HepG2 (cell line): ENCODE measurements at regions not wholly inside any gene's neighbourhood (a gene's known extent, or its start where the extent isn't known, plus 50 kb on each side); places are given as distances from the start of the nearest gene placed in this dataset.
A peak's percentile ranks its signal among the peaks of the same experiment; 100 is the strongest.

ENCODE experiments used
- BCL6 ChIP-seq: IDR thresholded peaks from 2 replicates; pipeline ENCODE4 v1.6.1; 2016; ENCODE audit warnings: missing genetic modification reagents, missing compliant biosample characterization
- CBX5 ChIP-seq: sonication (generic); formaldehyde crosslinking; IDR thresholded peaks from 2 replicates; pipeline ENCODE4 v1.4.0; 2020; ENCODE audit warnings: missing genetic modification reagents, borderline replicate concordance
- ETV6 ChIP-seq: sonication (generic); formaldehyde crosslinking; conservative IDR thresholded peaks from 2 replicates; pipeline ENCODE4 v1.4.0; 2020; ENCODE audit warnings: missing genetic modification reagents
- FIP1L1 ChIP-seq: fragments of 200-400 bp; formaldehyde crosslinking; IDR thresholded peaks from 2 replicates; pipeline ENCODE4 v1.6.1; 2018; ENCODE audit warnings: low read depth, mild to moderate bottlenecking, low read length, moderate library complexity, borderline replicate concordance; ENCODE audit not compliant: insufficient read depth
- RBAK ChIP-seq: sonication (generic); formaldehyde crosslinking; IDR thresholded peaks from 2 replicates; pipeline ENCODE4 v1.5.1; 2020; ENCODE audit warnings: mild to moderate bottlenecking, missing genetic modification reagents
- SP140L ChIP-seq: sonication (generic); formaldehyde crosslinking; IDR thresholded peaks from 2 replicates; pipeline ENCODE4 v1.4.0; 2020; ENCODE audit warnings: missing genetic modification reagents, borderline replicate concordance
- ZSCAN9 ChIP-seq: IDR thresholded peaks from 2 replicates; pipeline ENCODE4 v1.6.1; 2016; ENCODE audit warnings: borderline replicate concordance
- TF ChIP-seq, protein P1 (sequence below): sonication (generic); formaldehyde crosslinking; IDR thresholded peaks from 2 replicates; pipeline ENCODE4 v1.4.0; 2020; ENCODE audit warnings: missing genetic modification reagents
- TF ChIP-seq, protein P2 (sequence below): sonication (generic); formaldehyde crosslinking; IDR thresholded peaks from 2 replicates; pipeline ENCODE4 v1.5.1; 2020; ENCODE audit warnings: mild to moderate bottlenecking, missing genetic modification reagents, moderate library complexity
- TF ChIP-seq, protein P3 (sequence below): IDR thresholded peaks from 2 replicates; pipeline ENCODE4 v1.6.1; 2016; ENCODE audit warnings: mild to moderate bottlenecking
- TF ChIP-seq, protein P4 (sequence below): sonication (generic); formaldehyde crosslinking; IDR thresholded peaks from 2 replicates; pipeline ENCODE4 v1.4.0; 2020; ENCODE audit warnings: missing genetic modification reagents, mild to moderate bottlenecking, borderline replicate concordance
- TF ChIP-seq, protein P5 (sequence below): sonication (generic); formaldehyde crosslinking; IDR thresholded peaks from 2 replicates; pipeline ENCODE4 v1.5.0; 2020; ENCODE audit warnings: mild to moderate bottlenecking, missing genetic modification reagents, borderline replicate concordance
- TF ChIP-seq, protein P6 (sequence below): sonication (generic); formaldehyde crosslinking; IDR thresholded peaks from 2 replicates; pipeline ENCODE4 v1.4.0; 2020; ENCODE audit warnings: missing genetic modification reagents
- TF ChIP-seq, protein P7 (sequence below): sonication (generic); formaldehyde crosslinking; conservative IDR thresholded peaks from 2 replicates; pipeline ENCODE4 v1.4.0; 2020; ENCODE audit warnings: missing genetic modification reagents

DNA sequence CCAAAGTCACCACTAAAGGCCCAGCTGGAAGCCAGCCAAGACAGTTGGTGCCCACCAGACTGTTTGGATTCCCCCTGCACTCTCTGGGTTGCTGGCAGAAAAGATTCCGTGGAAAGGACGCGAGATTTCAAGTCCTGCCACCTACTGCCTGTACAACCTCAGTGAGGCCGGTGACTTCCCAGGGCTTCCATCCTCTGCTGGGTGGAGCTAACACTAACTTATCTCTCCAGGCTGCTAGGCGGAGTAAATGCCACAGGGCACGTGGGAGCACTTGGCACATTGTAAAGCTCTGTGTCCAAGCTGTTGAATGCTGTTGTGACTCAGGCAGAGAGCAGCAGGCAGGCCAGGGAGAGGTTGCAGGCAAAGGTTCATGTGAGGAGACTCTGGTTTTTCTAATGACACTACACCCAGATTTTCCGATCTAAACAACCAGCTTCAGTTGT, 50.9 kb upstream of the CDON start (continued):
- no peak for TF ChIP-seq RBAK (CRISPR knock-in tag)
- TF ChIP-seq, protein P1, sequence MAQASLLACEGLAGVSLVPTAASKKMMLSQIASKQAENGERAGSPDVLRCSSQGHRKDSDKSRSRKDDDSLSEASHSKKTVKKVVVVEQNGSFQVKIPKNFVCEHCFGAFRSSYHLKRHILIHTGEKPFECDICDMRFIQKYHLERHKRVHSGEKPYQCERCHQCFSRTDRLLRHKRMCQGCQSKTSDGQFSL, result no peak
- TF ChIP-seq FIP1L1, result no peak
- TF ChIP-seq, protein P2, sequence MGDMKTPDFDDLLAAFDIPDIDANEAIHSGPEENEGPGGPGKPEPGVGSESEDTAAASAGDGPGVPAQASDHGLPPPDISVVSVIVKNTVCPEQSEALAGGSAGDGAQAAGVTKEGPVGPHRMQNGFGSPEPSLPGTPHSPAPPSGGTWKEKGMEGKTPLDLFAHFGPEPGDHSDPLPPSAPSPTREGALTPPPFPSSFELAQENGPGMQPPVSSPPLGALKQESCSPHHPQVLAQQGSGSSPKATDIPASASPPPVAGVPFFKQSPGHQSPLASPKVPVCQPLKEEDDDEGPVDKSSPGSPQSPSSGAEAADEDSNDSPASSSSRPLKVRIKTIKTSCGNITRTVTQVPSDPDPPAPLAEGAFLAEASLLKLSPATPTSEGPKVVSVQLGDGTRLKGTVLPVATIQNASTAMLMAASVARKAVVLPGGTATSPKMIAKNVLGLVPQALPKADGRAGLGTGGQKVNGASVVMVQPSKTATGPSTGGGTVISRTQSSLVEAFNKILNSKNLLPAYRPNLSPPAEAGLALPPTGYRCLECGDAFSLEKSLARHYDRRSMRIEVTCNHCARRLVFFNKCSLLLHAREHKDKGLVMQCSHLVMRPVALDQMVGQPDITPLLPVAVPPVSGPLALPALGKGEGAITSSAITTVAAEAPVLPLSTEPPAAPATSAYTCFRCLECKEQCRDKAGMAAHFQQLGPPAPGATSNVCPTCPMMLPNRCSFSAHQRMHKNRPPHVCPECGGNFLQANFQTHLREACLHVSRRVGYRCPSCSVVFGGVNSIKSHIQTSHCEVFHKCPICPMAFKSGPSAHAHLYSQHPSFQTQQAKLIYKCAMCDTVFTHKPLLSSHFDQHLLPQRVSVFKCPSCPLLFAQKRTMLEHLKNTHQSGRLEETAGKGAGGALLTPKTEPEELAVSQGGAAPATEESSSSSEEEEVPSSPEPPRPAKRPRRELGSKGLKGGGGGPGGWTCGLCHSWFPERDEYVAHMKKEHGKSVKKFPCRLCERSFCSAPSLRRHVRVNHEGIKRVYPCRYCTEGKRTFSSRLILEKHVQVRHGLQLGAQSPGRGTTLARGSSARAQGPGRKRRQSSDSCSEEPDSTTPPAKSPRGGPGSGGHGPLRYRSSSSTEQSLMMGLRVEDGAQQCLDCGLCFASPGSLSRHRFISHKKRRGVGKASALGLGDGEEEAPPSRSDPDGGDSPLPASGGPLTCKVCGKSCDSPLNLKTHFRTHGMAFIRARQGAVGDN, result peak; percentile 50
- TF ChIP-seq ETV6 (CRISPR knock-in tag), result no peak
- 0 out of 2 replicates have a peak, but pooled peaks have one; percentile 10 for TF ChIP-seq BCL6 (CRISPR knock-in tag)
- TF ChIP-seq, protein P3, sequence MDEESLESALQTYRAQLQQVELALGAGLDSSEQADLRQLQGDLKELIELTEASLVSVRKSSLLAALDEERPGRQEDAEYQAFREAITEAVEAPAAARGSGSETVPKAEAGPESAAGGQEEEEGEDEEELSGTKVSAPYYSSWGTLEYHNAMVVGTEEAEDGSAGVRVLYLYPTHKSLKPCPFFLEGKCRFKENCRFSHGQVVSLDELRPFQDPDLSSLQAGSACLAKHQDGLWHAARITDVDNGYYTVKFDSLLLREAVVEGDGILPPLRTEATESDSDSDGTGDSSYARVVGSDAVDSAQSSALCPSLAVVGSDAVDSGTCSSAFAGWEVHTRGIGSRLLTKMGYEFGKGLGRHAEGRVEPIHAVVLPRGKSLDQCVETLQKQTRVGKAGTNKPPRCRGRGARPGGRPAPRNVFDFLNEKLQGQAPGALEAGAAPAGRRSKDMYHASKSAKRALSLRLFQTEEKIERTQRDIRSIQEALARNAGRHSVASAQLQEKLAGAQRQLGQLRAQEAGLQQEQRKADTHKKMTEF, result no peak
- TF ChIP-seq, protein P4, sequence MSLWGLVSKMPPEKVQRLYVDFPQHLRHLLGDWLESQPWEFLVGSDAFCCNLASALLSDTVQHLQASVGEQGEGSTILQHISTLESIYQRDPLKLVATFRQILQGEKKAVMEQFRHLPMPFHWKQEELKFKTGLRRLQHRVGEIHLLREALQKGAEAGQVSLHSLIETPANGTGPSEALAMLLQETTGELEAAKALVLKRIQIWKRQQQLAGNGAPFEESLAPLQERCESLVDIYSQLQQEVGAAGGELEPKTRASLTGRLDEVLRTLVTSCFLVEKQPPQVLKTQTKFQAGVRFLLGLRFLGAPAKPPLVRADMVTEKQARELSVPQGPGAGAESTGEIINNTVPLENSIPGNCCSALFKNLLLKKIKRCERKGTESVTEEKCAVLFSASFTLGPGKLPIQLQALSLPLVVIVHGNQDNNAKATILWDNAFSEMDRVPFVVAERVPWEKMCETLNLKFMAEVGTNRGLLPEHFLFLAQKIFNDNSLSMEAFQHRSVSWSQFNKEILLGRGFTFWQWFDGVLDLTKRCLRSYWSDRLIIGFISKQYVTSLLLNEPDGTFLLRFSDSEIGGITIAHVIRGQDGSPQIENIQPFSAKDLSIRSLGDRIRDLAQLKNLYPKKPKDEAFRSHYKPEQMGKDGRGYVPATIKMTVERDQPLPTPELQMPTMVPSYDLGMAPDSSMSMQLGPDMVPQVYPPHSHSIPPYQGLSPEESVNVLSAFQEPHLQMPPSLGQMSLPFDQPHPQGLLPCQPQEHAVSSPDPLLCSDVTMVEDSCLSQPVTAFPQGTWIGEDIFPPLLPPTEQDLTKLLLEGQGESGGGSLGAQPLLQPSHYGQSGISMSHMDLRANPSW (CRISPR knock-in tag), result no peak
- TF ChIP-seq, protein P5, sequence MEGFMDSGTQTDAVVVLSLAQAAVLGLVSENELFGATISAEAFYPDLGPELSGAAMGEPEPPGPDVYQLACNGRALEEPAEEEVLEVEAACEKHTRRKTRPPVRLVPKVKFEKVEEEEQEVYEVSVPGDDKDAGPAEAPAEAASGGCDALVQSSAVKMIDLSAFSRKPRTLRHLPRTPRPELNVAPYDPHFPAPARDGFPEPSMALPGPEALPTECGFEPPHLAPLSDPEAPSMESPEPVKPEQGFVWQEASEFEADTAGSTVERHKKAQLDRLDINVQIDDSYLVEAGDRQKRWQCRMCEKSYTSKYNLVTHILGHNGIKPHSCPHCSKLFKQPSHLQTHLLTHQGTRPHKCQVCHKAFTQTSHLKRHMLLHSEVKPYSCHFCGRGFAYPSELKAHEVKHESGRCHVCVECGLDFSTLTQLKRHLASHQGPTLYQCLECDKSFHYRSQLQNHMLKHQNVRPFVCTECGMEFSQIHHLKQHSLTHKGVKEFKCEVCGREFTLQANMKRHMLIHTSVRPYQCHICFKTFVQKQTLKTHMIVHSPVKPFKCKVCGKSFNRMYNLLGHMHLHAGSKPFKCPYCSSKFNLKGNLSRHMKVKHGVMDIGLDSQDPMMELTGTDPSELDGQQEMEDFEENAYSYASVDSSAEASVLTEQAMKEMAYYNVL (CRISPR knock-in tag), result peak; percentile 33; the same call in 1 of the 2 replicates
- TF ChIP-seq SP140L (CRISPR knock-in tag), result no peak
- no peak for TF ChIP-seq CBX5 (CRISPR knock-in tag)
- no peak for TF ChIP-seq ZSCAN9
- TF ChIP-seq, protein P6, sequence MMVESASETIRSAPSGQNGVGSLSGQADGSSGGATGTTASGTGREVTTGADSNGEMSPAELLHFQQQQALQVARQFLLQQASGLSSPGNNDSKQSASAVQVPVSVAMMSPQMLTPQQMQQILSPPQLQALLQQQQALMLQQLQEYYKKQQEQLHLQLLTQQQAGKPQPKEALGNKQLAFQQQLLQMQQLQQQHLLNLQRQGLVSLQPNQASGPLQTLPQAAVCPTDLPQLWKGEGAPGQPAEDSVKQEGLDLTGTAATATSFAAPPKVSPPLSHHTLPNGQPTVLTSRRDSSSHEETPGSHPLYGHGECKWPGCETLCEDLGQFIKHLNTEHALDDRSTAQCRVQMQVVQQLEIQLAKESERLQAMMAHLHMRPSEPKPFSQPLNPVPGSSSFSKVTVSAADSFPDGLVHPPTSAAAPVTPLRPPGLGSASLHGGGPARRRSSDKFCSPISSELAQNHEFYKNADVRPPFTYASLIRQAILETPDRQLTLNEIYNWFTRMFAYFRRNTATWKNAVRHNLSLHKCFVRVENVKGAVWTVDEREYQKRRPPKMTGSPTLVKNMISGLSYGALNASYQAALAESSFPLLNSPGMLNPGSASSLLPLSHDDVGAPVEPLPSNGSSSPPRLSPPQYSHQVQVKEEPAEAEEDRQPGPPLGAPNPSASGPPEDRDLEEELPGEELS (CRISPR knock-in tag), result no peak; the same call in 1 of the 2 replicates
- TF ChIP-seq, protein P7, sequence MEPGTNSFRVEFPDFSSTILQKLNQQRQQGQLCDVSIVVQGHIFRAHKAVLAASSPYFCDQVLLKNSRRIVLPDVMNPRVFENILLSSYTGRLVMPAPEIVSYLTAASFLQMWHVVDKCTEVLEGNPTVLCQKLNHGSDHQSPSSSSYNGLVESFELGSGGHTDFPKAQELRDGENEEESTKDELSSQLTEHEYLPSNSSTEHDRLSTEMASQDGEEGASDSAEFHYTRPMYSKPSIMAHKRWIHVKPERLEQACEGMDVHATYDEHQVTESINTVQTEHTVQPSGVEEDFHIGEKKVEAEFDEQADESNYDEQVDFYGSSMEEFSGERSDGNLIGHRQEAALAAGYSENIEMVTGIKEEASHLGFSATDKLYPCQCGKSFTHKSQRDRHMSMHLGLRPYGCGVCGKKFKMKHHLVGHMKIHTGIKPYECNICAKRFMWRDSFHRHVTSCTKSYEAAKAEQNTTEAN, result no peak; the same call in 1 of the 2 replicates
